Cardiac fibroblast (primary cell): ENCODE measurements at regions not wholly inside any gene's neighbourhood (a gene's known extent, or its start where the extent isn't known, plus 50 kb on each side); places are given as distances from the start of the nearest gene placed in this dataset.

Experiments used
- DNase-seq, 2 donors: peaks; one replicate each; pipeline versions ENCODE4 v3.0.0 to v3.0.0-alpha.2; 2010; ENCODE audit warnings: low read depth in 2 of 2
- H3K4me3 ChIP-seq, 2 donors: replicated peaks in 1 of 2; 1 replicate in 1 of 2; 2 replicates in 1 of 2; pipeline ENCODE4 v1.5.1; 2011; ENCODE audit warnings: low read depth in 2 of 2, low read length in 2 of 2, mild to moderate bottlenecking in 2 of 2, moderate library complexity in 1 of 2
- CTCF ChIP-seq: IDR thresholded peaks from one replicate; pipeline ENCODE4 v1.5.1; 2011; ENCODE audit warnings: low read depth, mild to moderate bottlenecking, low read length, inconsistent platforms

- H3K4me3 ChIP-seq = no peak overlapping the region
- no peak for TF ChIP-seq CTCF
- DNase-seq = no peak
Observed at GRCh38 chr22:47995718-47996117, 1233.3 kb downstream of the TBC1D22A start.

GRCh38 chr22:47995264-47995627 is 1232.8 kb downstream of the TBC1D22A start:
- DNase-seq = no peak
- TF ChIP-seq CTCF = no peak

DNA sequence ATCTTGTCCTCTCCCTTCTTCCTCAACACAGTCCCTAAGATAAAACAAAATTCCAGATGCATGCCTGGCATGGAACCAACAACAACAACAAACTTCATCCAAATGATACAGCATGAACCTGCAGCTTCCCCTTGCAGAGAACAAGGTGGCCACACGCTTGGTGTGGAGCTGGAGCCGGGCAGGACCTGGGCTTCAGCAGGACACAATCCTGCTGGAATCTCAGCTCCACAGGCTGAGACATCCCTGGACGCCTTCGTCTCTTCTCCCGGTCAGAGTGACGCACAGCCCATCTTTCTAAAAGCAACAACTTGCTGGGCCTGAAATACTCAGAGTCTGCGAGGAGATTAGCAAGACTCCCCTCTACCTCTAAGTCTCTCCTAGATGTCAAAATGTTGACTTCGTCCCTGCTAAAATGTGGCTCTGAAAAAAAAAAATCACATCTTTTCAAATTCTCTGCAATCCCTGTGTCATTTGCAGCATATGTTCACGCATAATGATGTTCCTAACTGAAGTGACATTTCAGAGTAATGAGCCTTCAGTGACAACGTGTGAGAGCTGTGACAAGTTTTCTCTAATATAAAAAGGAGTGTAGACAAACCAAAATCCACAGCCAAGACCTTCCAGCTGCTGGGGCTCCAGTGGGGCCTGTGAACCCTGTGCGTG is 1232.3 kb downstream of the TBC1D22A start:
- DNase-seq = no peak
- no peak for TF ChIP-seq CTCF
- H3K4me3 ChIP-seq = no peak overlapping the region

More at GRCh38 chr22:47995264-47995627, 1232.8 kb downstream of the TBC1D22A start:
- no peak overlapping the region for H3K4me3 ChIP-seq

GRCh38 chr22:47994045-47994444 is 1231.6 kb downstream of the TBC1D22A start:
- no peak for DNase-seq
- H3K4me3 ChIP-seq = no peak overlapping the region
- no peak for TF ChIP-seq CTCF

DNA sequence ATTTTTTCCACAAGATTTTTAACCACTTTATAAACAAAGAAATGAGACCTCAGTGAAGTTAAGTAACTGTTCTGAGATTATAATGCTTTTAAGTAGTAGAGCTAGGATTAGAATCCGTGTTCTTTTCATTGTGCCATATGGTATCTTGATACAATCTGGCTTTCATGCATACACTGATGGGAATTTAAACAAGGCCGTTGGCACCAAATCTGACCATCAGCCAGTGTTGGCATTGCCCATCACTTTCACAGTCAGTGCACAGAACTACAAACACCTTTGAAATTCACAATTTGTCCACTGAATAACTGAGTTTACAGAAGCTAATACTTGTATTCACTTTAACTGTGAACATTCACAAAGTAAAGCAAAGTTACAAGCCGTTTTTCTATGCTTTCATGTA is 1228.0 kb downstream of the TBC1D22A start:
- no peak for TF ChIP-seq CTCF
- no peak overlapping the region for H3K4me3 ChIP-seq
- DNase-seq = no peak

- no peak for TF ChIP-seq CTCF
Observed at GRCh38 chr22:47987885-47988515, 1225.5 kb downstream of the TBC1D22A start.

More at GRCh38 chr22:47987885-47988515, 1225.5 kb downstream of the TBC1D22A start:
- no peak for DNase-seq
- no peak overlapping the region for H3K4me3 ChIP-seq
